ENCODE measurements at regions not wholly inside any gene's neighbourhood (a gene's known extent, or its start where the extent isn't known, plus 50 kb on each side); places are given as distances from the start of the nearest gene placed in this dataset.

- TF ChIP-seq EZH2 (IDR thresholded peaks at IDR 0.05; ENCODE audit: borderline replicate concordance, low read length), result no peak
- no peak for TF ChIP-seq CTCF (IDR thresholded peaks at IDR 0.05; ENCODE audit: low read length)
Measured at GRCh38 chr6:4188801-4189200, 53.4 kb upstream of the ECI2 start.

All from OCI-LY1 (cell line).